ENCODE measurements at regions not wholly inside any gene's neighbourhood (a gene's known extent, or its start where the extent isn't known, plus 50 kb on each side); places are given as distances from the start of the nearest gene placed in this dataset.
"Not testable (repeated sequence)": the region's sequence is repeated elsewhere in the genome, so short reads cannot be mapped to it uniquely, and the experiment has no call there.

- TF ChIP-seq, protein P1, sequence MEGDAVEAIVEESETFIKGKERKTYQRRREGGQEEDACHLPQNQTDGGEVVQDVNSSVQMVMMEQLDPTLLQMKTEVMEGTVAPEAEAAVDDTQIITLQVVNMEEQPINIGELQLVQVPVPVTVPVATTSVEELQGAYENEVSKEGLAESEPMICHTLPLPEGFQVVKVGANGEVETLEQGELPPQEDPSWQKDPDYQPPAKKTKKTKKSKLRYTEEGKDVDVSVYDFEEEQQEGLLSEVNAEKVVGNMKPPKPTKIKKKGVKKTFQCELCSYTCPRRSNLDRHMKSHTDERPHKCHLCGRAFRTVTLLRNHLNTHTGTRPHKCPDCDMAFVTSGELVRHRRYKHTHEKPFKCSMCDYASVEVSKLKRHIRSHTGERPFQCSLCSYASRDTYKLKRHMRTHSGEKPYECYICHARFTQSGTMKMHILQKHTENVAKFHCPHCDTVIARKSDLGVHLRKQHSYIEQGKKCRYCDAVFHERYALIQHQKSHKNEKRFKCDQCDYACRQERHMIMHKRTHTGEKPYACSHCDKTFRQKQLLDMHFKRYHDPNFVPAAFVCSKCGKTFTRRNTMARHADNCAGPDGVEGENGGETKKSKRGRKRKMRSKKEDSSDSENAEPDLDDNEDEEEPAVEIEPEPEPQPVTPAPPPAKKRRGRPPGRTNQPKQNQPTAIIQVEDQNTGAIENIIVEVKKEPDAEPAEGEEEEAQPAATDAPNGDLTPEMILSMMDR (IDR thresholded peaks at IDR 0.05): not testable (repeated sequence)
- TF ChIP-seq EMX1 (CRISPR knock-in tag; IDR thresholded peaks at IDR 0.05); ELF4 (CRISPR knock-in tag; IDR thresholded peaks at IDR 0.05; ENCODE audit: low read depth); SMAD3 (CRISPR knock-in tag; IDR thresholded peaks at IDR 0.05; ENCODE audit: borderline replicate concordance); GRHL2 (CRISPR knock-in tag; IDR thresholded peaks at IDR 0.05; ENCODE audit: insufficient replicate concordance, severe bottlenecking); CBFB (CRISPR knock-in tag; IDR thresholded peaks at IDR 0.05; ENCODE audit: low read depth); NFYB (CRISPR knock-in tag; conservative IDR thresholded peaks at IDR 0.05; ENCODE audit: low read depth); NFE2L1 (CRISPR knock-in tag; IDR thresholded peaks at IDR 0.05); FOXP4 (CRISPR knock-in tag; IDR thresholded peaks at IDR 0.05); PREB (CRISPR knock-in tag; IDR thresholded peaks at IDR 0.05; ENCODE audit: borderline replicate concordance); ATF1 (CRISPR knock-in tag; IDR thresholded peaks at IDR 0.05): not testable (repeated sequence)
- TF ChIP-seq, protein P2, sequence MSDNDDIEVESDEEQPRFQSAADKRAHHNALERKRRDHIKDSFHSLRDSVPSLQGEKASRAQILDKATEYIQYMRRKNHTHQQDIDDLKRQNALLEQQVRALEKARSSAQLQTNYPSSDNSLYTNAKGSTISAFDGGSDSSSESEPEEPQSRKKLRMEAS (CRISPR knock-in tag; IDR thresholded peaks at IDR 0.05): not testable (repeated sequence)
- TF ChIP-seq, protein P3, sequence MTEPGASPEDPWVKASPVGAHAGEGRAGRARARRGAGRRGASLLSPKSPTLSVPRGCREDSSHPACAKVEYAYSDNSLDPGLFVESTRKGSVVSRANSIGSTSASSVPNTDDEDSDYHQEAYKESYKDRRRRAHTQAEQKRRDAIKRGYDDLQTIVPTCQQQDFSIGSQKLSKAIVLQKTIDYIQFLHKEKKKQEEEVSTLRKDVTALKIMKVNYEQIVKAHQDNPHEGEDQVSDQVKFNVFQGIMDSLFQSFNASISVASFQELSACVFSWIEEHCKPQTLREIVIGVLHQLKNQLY (CRISPR knock-in tag; IDR thresholded peaks at IDR 0.05): not testable (repeated sequence)
- TF ChIP-seq, protein P4, sequence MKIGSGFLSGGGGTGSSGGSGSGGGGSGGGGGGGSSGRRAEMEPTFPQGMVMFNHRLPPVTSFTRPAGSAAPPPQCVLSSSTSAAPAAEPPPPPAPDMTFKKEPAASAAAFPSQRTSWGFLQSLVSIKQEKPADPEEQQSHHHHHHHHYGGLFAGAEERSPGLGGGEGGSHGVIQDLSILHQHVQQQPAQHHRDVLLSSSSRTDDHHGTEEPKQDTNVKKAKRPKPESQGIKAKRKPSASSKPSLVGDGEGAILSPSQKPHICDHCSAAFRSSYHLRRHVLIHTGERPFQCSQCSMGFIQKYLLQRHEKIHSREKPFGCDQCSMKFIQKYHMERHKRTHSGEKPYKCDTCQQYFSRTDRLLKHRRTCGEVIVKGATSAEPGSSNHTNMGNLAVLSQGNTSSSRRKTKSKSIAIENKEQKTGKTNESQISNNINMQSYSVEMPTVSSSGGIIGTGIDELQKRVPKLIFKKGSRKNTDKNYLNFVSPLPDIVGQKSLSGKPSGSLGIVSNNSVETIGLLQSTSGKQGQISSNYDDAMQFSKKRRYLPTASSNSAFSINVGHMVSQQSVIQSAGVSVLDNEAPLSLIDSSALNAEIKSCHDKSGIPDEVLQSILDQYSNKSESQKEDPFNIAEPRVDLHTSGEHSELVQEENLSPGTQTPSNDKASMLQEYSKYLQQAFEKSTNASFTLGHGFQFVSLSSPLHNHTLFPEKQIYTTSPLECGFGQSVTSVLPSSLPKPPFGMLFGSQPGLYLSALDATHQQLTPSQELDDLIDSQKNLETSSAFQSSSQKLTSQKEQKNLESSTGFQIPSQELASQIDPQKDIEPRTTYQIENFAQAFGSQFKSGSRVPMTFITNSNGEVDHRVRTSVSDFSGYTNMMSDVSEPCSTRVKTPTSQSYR (CRISPR knock-in tag; IDR thresholded peaks at IDR 0.05): not testable (repeated sequence)
Observed at GRCh38 chr9:41270992-41271391, 81.9 kb upstream of the ZNG1F start.

Data from WTC11 (cell line).